ENCODE measurements at regions not wholly inside any gene's neighbourhood (a gene's known extent, or its start where the extent isn't known, plus 50 kb on each side); places are given as distances from the start of the nearest gene placed in this dataset.
"Not testable (repeated sequence)": the region's sequence is repeated elsewhere in the genome, so short reads cannot be mapped to it uniquely, and the experiment has no call there.

- no peaks in the 10 kb centered on the region for H3K4me1 ChIP-seq (ENCODE audit: control insufficient read depth, insufficient read depth, low read length)
- CTCF ChIA-PET: no interaction called here
- TF ChIP-seq WT1 (tag by site-specific recombination; IDR thresholded peaks at IDR 0.05): no peak
- no peaks in the 10 kb centered on the region for H3K36me3 ChIP-seq (ENCODE audit: control insufficient read depth in 2 of 2, insufficient read depth in 1 of 2, low read length in 2 of 2)
- H3K4me3 ChIP-seq (ENCODE audit: low read depth, low read length): no peak overlapping the region
- no peak overlapping the region for H3K27ac ChIP-seq (ENCODE audit: extremely low read depth, low read depth, low read length)
- no peaks in the 10 kb centered on the region for H3K9me3 ChIP-seq (ENCODE audit: control insufficient read depth, insufficient read depth, low read depth, low read length)
- POLR2A ChIA-PET: no interaction called here
These were observed 914.3 kb upstream of the C9orf72 start for GRCh38 chr9:28487561-28487960.

- H3K9me3 ChIP-seq (ENCODE audit: control insufficient read depth, insufficient read depth, low read depth, low read length): no peaks in the 10 kb centered on the region
- no peaks in the 10 kb centered on the region for H3K36me3 ChIP-seq (ENCODE audit: control insufficient read depth in 2 of 2, insufficient read depth in 1 of 2, low read length in 2 of 2)
- POLR2A ChIA-PET: no interaction called here
- H3K4me1 ChIP-seq (ENCODE audit: control insufficient read depth, insufficient read depth, low read length): no peaks in the 10 kb centered on the region
- TF ChIP-seq, protein P1, sequence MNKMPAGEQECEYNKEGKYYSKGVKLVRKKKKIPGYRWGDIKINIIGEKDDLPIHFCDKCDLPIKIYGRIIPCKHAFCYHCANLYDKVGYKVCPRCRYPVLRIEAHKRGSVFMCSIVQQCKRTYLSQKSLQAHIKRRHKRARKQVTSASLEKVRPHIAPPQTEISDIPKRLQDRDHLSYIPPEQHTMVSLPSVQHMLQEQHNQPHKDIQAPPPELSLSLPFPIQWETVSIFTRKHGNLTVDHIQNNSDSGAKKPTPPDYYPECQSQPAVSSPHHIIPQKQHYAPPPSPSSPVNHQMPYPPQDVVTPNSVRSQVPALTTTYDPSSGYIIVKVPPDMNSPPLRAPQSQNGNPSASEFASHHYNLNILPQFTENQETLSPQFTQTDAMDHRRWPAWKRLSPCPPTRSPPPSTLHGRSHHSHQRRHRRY (tag by site-specific recombination; IDR thresholded peaks at IDR 0.05): no peak
- TF ChIP-seq ZNF830 (tag by site-specific recombination; IDR thresholded peaks at IDR 0.05; ENCODE audit: low read depth) (no peak), ZBTB17 (tag by site-specific recombination; IDR thresholded peaks at IDR 0.05) (no peak), ZNF510 (tag by site-specific recombination; IDR thresholded peaks at IDR 0.05; ENCODE audit: insufficient replicate concordance) (no peak), ZNF140 (tag by site-specific recombination; IDR thresholded peaks at IDR 0.05) (no peak), ZSCAN18 (tag by site-specific recombination; IDR thresholded peaks at IDR 0.05) (no peak), ZBTB20 (tag by site-specific recombination; IDR thresholded peaks at IDR 0.05) (no peak), ZNF18 (tag by site-specific recombination; IDR thresholded peaks at IDR 0.05) (no peak), ZNF10 (tag by site-specific recombination; IDR thresholded peaks at IDR 0.05) (no peak), ZFP41 (tag by site-specific recombination; IDR thresholded peaks at IDR 0.05; ENCODE audit: borderline replicate concordance) (no peak), EGR2 (tag by site-specific recombination; IDR thresholded peaks at IDR 0.05; ENCODE audit: low read depth) (no peak), ZNF768 (tag by site-specific recombination; IDR thresholded peaks at IDR 0.05) (no peak), ZNF747 (tag by site-specific recombination; IDR thresholded peaks at IDR 0.05) (no peak)
- TF ChIP-seq, protein P2, sequence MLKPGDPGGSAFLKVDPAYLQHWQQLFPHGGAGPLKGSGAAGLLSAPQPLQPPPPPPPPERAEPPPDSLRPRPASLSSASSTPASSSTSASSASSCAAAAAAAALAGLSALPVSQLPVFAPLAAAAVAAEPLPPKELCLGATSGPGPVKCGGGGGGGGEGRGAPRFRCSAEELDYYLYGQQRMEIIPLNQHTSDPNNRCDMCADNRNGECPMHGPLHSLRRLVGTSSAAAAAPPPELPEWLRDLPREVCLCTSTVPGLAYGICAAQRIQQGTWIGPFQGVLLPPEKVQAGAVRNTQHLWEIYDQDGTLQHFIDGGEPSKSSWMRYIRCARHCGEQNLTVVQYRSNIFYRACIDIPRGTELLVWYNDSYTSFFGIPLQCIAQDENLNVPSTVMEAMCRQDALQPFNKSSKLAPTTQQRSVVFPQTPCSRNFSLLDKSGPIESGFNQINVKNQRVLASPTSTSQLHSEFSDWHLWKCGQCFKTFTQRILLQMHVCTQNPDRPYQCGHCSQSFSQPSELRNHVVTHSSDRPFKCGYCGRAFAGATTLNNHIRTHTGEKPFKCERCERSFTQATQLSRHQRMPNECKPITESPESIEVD (tag by site-specific recombination; IDR thresholded peaks at IDR 0.05): no peak
- TF ChIP-seq, protein P3, sequence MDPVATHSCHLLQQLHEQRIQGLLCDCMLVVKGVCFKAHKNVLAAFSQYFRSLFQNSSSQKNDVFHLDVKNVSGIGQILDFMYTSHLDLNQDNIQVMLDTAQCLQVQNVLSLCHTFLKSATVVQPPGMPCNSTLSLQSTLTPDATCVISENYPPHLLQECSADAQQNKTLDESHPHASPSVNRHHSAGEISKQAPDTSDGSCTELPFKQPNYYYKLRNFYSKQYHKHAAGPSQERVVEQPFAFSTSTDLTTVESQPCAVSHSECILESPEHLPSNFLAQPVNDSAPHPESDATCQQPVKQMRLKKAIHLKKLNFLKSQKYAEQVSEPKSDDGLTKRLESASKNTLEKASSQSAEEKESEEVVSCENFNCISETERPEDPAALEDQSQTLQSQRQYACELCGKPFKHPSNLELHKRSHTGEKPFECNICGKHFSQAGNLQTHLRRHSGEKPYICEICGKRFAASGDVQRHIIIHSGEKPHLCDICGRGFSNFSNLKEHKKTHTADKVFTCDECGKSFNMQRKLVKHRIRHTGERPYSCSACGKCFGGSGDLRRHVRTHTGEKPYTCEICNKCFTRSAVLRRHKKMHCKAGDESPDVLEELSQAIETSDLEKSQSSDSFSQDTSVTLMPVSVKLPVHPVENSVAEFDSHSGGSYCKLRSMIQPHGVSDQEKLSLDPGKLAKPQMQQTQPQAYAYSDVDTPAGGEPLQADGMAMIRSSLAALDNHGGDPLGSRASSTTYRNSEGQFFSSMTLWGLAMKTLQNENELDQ (tag by site-specific recombination; IDR thresholded peaks at IDR 0.05; ENCODE audit: low read depth): no peak
- no peak overlapping the region for H3K27ac ChIP-seq (ENCODE audit: extremely low read depth, low read depth, low read length)
- H3K4me3 ChIP-seq (ENCODE audit: low read depth, low read length): no peak overlapping the region
- CTCF ChIA-PET: no interaction called here
These were observed 917.8 kb upstream of the C9orf72 start for GRCh38 chr9:28491121-28491520.

DNA sequence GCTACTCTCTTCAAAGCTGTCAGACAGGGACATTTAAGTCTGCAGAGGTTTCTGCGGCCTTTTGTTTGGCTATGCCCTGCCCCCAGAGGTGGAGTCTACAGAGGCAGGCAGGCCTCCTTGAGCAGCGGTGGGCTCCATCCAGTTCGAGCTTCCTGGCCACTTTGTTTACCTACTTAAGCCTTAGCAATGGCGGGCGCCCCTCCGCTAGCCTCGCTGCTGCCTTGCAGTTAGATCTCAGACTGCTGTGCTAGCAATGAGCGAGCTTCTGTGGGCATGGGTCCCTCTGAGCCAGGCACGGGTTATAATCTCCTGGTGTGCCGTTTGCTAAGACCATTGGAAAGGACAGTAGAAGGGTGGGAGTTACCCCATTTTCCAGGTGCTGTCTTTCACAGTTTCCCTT lies 924.9 kb upstream of the C9orf72 start:
- H3K4me1 ChIP-seq (ENCODE audit: control insufficient read depth, insufficient read depth, low read length); CTCF ChIA-PET; H3K4me3 ChIP-seq (ENCODE audit: low read depth, low read length); H3K9me3 ChIP-seq (ENCODE audit: control insufficient read depth, insufficient read depth, low read depth, low read length); POLR2A ChIA-PET; H3K36me3 ChIP-seq (ENCODE audit: control insufficient read depth in 2 of 2, insufficient read depth in 1 of 2, low read length in 2 of 2); H3K27ac ChIP-seq (ENCODE audit: extremely low read depth, low read depth, low read length): not testable (repeated sequence)

Data from HEK293 (cell line).